Uterus (tissue), 3 donors: ENCODE measurements at regions not wholly inside any gene's neighbourhood (a gene's known extent, or its start where the extent isn't known, plus 50 kb on each side); places are given as distances from the start of the nearest gene placed in this dataset.

ENCODE experiments used
- DNase-seq, 2 donors: peaks; one replicate each; pipeline ENCODE4 v3.0.0-alpha.2; 2019 to 2020
- H3K27ac ChIP-seq, 2 donors: fragments of 200-600 bp; sonication (generic); 1 replicate in 1 of 2; 2 replicates in 1 of 2; pipeline ENCODE4 v1.5.1; 2016 to 2018
- H3K27me3 ChIP-seq, 2 donors: fragments of 200-600 bp; sonication (generic); one replicate each; pipeline ENCODE4 v1.5.1; 2018 to 2019; ENCODE audit warnings: control low read depth in 1 of 2
- H3K36me3 ChIP-seq, 2 donors: fragments of 200-600 bp; sonication (generic); one replicate each; pipeline ENCODE4 v1.5.1; 2019; ENCODE audit warnings: control low read depth in 1 of 2
- H3K4me1 ChIP-seq, 2 donors: fragments of 200-600 bp; sonication (generic); one replicate each; pipeline ENCODE4 v1.5.1; 2018 to 2019; ENCODE audit warnings: control low read depth in 1 of 2
- H3K4me3 ChIP-seq, 2 donors: fragments of 200-600 bp; sonication (generic); 1 replicate in 1 of 2; 2 replicates in 1 of 2; pipeline ENCODE4 v1.5.1; 2018 to 2019; ENCODE audit warnings: mild to moderate bottlenecking in 1 of 2
- H3K9me3 ChIP-seq, 2 donors: fragments of 200-600 bp; sonication (generic); one replicate each; pipeline ENCODE4 v1.5.1; 2019; ENCODE audit warnings: control low read depth in 1 of 2
- POLR2A ChIP-seq, 2 donors: fragments of 450-650 bp; IDR thresholded peaks; one replicate each; pipeline ENCODE4 v1.6.1; 2016; ENCODE audit warnings: antibody characterized with exemption in 2 of 2, mild to moderate bottlenecking in 1 of 2, moderate library complexity in 1 of 2
- intact Hi-C: fragments of 100-400 bp; cut with DNase I; formaldehyde crosslinking; loops from one replicate; pipeline ENCODE4 v1.15.1; 2023; ENCODE audit warnings: low total_unique reads
- TF ChIP-seq, protein P1 (sequence below), 4 experiments: fragments of 200-600 bp in 2 of 4; fragments of 450-650 bp in 2 of 4; sonication (generic) in 2 of 4; IDR thresholded peaks; one replicate each; pipeline ENCODE4 v1.5.1; 2016 to 2019; ENCODE audit warnings: antibody characterized with exemption in 4 of 4, mild to moderate bottlenecking in 2 of 4, moderate library complexity in 1 of 4
- donor health status: DM: yes; HTN: yes; CAD: no.

DNA sequence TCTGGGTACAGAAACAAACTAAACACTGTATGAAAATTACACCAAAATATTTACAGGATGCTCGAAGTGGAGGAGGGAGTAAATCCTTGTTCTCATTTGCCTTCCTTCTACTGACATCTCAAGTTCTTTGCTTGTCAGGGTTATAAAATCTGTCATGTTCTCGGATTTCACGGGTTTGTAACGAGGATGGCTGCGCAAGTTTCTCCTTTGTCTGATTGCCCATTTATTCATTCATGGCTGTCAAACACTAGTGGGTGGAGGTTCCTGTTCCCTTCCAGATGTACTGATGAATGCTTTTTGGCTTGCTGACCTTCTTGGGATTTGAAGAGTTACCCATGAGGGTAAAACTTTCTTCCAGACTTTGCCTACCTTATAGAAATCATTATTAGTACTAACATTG, 206.9 kb downstream of the SPCS3 start:
- Histone ChIP-seq H3K36me3 (no peaks in the 10 kb centered on the region), H3K4me1 (no peaks in the 10 kb centered on the region), H3K27ac (no peak overlapping the region), H3K9me3 (no peaks in the 10 kb centered on the region), H3K27me3 (no peaks in the 10 kb centered on the region), H3K4me3 (no peak overlapping the region)
- DNase-seq = no peak
- intact Hi-C loops = no loop called here
- TF ChIP-seq POLR2A (IDR thresholded peaks at IDR 0.05) = no peak
- TF ChIP-seq, protein P1, sequence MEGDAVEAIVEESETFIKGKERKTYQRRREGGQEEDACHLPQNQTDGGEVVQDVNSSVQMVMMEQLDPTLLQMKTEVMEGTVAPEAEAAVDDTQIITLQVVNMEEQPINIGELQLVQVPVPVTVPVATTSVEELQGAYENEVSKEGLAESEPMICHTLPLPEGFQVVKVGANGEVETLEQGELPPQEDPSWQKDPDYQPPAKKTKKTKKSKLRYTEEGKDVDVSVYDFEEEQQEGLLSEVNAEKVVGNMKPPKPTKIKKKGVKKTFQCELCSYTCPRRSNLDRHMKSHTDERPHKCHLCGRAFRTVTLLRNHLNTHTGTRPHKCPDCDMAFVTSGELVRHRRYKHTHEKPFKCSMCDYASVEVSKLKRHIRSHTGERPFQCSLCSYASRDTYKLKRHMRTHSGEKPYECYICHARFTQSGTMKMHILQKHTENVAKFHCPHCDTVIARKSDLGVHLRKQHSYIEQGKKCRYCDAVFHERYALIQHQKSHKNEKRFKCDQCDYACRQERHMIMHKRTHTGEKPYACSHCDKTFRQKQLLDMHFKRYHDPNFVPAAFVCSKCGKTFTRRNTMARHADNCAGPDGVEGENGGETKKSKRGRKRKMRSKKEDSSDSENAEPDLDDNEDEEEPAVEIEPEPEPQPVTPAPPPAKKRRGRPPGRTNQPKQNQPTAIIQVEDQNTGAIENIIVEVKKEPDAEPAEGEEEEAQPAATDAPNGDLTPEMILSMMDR (IDR thresholded peaks at IDR 0.05) = no peak

DNA sequence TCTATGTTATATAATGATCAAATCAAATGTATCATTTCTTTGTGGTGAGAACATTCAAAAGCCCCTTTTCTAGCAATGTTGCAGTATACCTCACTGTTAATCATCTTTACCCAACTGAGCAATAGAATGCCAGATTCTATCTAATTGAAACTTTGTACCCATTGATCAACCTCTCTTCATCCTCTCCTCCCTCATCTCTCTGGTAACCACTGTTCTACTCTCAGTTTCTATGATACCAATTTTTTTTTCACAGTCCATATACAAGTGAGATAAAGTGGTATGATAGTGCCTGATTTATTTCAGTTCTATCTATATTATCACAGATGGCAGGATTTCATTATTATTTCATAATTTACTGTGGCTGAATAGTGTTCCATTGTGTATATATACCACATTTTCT, 209.8 kb downstream of the SPCS3 start:
- H3K36me3 ChIP-seq = no peaks in the 10 kb centered on the region
- no peaks in the 10 kb centered on the region for H3K4me1 ChIP-seq
- no peak overlapping the region for H3K27ac ChIP-seq
- no peaks in the 10 kb centered on the region for H3K9me3 ChIP-seq
- no peak for DNase-seq
- no peaks in the 10 kb centered on the region for H3K27me3 ChIP-seq
- no peak overlapping the region for H3K4me3 ChIP-seq
- intact Hi-C loops = no loop called here
- TF ChIP-seq POLR2A (IDR thresholded peaks at IDR 0.05) = no peak
- TF ChIP-seq, protein P1 (IDR thresholded peaks at IDR 0.05) = no peak

DNA sequence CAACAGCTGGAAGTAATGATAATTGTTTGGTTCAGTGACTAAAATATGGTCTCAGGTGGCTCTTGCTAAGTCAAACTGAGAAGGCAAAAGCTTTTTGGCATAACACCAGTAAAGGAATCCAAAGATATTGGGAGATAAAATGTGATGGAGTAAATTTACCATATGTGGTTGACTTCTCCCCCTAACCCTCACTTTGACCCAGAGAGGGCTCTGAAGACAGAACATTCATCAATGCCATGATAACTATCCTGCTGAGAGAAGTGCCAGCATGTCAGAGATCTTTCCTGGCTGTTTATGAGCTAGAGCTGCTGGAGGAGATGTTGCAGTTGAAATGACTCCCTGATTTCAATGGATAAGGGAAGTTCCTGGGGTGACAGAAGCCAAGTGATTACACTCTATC, 213.4 kb downstream of the SPCS3 start:
- no peak for TF ChIP-seq POLR2A (IDR thresholded peaks at IDR 0.05)
- TF ChIP-seq, protein P1 (IDR thresholded peaks at IDR 0.05) = no peak
- Histone ChIP-seq H3K4me3 (no peak overlapping the region), H3K27ac (no peak overlapping the region), H3K4me1 (no peaks in the 10 kb centered on the region), H3K36me3 (no peaks in the 10 kb centered on the region), H3K9me3 (no peaks in the 10 kb centered on the region), H3K27me3 (no peaks in the 10 kb centered on the region)
- intact Hi-C loops = no loop called here
- no peak for DNase-seq

DNA sequence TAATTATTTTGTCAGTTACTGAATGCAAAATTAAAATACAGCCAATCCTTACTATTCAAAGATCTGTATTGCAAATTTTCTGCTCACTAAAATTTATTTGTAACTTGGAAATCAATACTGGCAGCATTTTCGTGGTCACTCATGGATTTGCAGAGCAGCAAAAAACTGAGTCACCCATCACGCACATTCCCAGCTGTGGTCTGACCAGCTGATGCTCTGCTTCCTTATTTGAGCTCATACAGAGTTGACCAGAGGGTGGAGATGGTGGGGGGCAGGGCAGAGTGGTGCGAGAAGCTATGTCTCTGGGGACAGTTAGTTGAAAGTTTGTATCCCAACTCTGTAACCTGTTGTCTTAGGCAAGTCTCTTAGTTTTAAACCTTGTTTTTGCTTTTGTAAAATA, 214.8 kb downstream of the SPCS3 start:
- intact Hi-C loops = no loop called here
- no peak overlapping the region for H3K4me3 ChIP-seq
- DNase-seq = no peak
- H3K9me3 ChIP-seq = no peaks in the 10 kb centered on the region
- TF ChIP-seq, protein P1 (IDR thresholded peaks at IDR 0.05) = no peak
- no peaks in the 10 kb centered on the region for H3K36me3 ChIP-seq
- H3K27ac ChIP-seq = no peak overlapping the region
- no peaks in the 10 kb centered on the region for H3K27me3 ChIP-seq
- H3K4me1 ChIP-seq = no peaks in the 10 kb centered on the region

DNA sequence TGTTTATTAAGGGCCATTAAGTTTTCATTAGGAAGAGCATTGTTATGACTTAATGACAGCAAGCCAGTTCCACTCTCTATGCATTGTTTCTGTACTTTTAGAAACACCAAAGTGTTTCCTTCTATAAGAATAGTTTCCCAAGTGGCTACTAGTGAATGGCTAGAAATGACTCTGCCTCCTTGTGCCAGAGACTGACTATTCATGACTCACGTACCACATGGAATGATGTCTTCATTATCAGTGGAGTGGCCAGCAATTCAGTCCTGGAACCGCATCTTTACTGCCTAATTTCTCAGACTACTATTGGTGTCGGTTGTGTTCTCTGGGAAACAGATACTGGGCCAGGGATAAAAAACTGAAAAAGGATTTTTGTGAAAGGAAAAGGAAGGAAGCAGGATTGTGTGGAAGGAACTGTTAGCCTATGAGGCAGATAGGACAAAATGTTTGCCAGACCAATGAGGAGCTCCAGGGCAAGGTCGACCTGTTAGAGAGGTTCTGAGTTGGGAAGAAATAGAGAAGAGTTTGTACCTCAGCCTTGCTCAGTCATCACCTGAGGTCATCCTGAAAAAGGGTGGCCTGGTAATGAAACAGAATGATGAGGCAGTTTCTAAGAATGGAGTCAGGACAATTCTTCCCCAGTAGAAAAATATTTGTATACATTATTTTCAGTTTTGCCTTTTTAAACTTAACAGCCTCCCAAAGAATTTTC, 218.6 kb downstream of the SPCS3 start:
- no peaks in the 10 kb centered on the region for H3K9me3 ChIP-seq
- no peaks in the 10 kb centered on the region for H3K4me1 ChIP-seq
- TF ChIP-seq, protein P1 (IDR thresholded peaks at IDR 0.05) = no peak
- TF ChIP-seq POLR2A (IDR thresholded peaks at IDR 0.05) = no peak
- intact Hi-C loops = no loop called here
- H3K36me3 ChIP-seq = no peaks in the 10 kb centered on the region
- no peak overlapping the region for H3K27ac ChIP-seq
- H3K27me3 ChIP-seq = no peaks in the 10 kb centered on the region
- no peak overlapping the region for H3K4me3 ChIP-seq
- no peak for DNase-seq
